Immature natural killer cell (primary cell): ENCODE measurements at regions not wholly inside any gene's neighbourhood (a gene's known extent, or its start where the extent isn't known, plus 50 kb on each side); places are given as distances from the start of the nearest gene placed in this dataset.

Experiments used
- DNase-seq, 3 donors: peaks; one replicate each; pipeline ENCODE4 v3.0.0; 2022; ENCODE audit warnings: mixed read lengths in 1 of 3
- H3K27ac Mint-ChIP-seq, 6 donors: one replicate each; pipeline ENCODE4 v1.8.0; 2020; ENCODE audit warnings: mixed read lengths in 6 of 6, mild to moderate bottlenecking in 5 of 6, inconsistent platforms in 4 of 6, moderate library complexity in 3 of 6
- H3K27me3 Mint-ChIP-seq, 3 donors: one replicate each; pipeline ENCODE4 v1.8.0; 2020 to 2021; ENCODE audit warnings: low read depth in 3 of 3, mild to moderate bottlenecking in 3 of 3, mixed read lengths in 3 of 3, moderate library complexity in 3 of 3, inconsistent platforms in 1 of 3
- H3K36me3 Mint-ChIP-seq, 3 donors: one replicate each; pipeline ENCODE4 v1.8.0; 2020; ENCODE audit warnings: mixed read lengths in 3 of 3, inconsistent platforms in 2 of 3, mild to moderate bottlenecking in 2 of 3
- H3K4me1 Mint-ChIP-seq, 2 donors: one replicate each; pipeline ENCODE4 v1.8.0; 2020; ENCODE audit warnings: inconsistent platforms in 2 of 2, mild to moderate bottlenecking in 2 of 2, mixed read lengths in 2 of 2, moderate library complexity in 1 of 2
- H3K4me3 Mint-ChIP-seq, 5 donors: one replicate each; pipeline ENCODE4 v1.8.0; 2020; ENCODE audit warnings: mild to moderate bottlenecking in 5 of 5, mixed read lengths in 5 of 5, inconsistent platforms in 3 of 5, moderate library complexity in 3 of 5
- H3K9me3 Mint-ChIP-seq, 6 donors: one replicate each; pipeline ENCODE4 v1.8.0; 2020; ENCODE audit warnings: mild to moderate bottlenecking in 6 of 6, mixed read lengths in 6 of 6, inconsistent platforms in 4 of 6, moderate library complexity in 3 of 6

- Mint-ChIP-seq H3K4me1 (no peaks in the 10 kb centered on the region), H3K27ac (no peak overlapping the region), H3K9me3 (peaks cover 0 to 5% (median 0%) of the 10 kb centered on the region in 6 donors), H3K36me3 (no peaks in the 10 kb centered on the region), H3K27me3 (peaks cover 0 to 3% (median 2%) of the 10 kb centered on the region in 3 donors), H3K4me3 (no peak overlapping the region)
- DNase-seq = no peak
These were observed 741.1 kb upstream of the EEF2KMT start for GRCh38 chr16:5838725-5839124.

- H3K4me3 Mint-ChIP-seq = no peak overlapping the region
- no peak for DNase-seq
- peaks cover 0 to 3% (median 2%) of the 10 kb centered on the region in 3 donors for H3K27me3 Mint-ChIP-seq
- no peak overlapping the region for H3K27ac Mint-ChIP-seq
- H3K36me3 Mint-ChIP-seq = no peaks in the 10 kb centered on the region
- peaks cover 0 to 5% (median 0%) of the 10 kb centered on the region in 6 donors for H3K9me3 Mint-ChIP-seq
- H3K4me1 Mint-ChIP-seq = no peaks in the 10 kb centered on the region
These were observed 740.5 kb upstream of the EEF2KMT start for GRCh38 chr16:5838071-5838470.

GRCh38 chr16:5837007-5837670 is 739.5 kb upstream of the EEF2KMT start:
- H3K4me1 Mint-ChIP-seq = no peaks in the 10 kb centered on the region

DNA sequence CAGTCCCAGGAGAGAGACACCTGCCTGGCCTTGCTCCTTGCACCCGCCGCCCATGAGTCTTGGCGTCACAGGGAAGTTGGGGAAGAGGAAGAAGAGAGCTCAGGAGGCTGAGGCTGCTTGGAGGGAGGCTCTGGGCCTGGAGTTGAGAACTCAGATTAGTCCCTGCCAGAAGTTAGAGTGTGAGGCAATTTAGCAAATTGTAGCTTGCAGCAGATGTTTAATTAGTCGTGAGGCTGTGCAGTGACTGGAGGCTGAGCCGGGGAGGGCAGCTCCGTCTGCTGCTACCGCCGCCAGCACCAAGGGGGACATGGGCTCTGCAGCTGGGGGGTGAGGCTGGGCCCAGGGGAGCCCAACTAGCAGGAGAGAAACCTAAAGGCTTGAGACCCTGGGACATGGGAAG is 738.3 kb upstream of the EEF2KMT start:
- no peak overlapping the region for H3K27ac Mint-ChIP-seq
- peaks cover 0 to 3% (median 2%) of the 10 kb centered on the region in 3 donors for H3K27me3 Mint-ChIP-seq
- no peak for DNase-seq
- no peaks in the 10 kb centered on the region for H3K36me3 Mint-ChIP-seq
- no peak overlapping the region for H3K4me3 Mint-ChIP-seq
- H3K9me3 Mint-ChIP-seq = peaks cover 0 to 5% (median 0%) of the 10 kb centered on the region in 6 donors
- no peaks in the 10 kb centered on the region for H3K4me1 Mint-ChIP-seq

More at GRCh38 chr16:5837007-5837670, 739.5 kb upstream of the EEF2KMT start:
- DNase-seq = no peak
- H3K4me3 Mint-ChIP-seq = no peak overlapping the region
- H3K36me3 Mint-ChIP-seq = no peaks in the 10 kb centered on the region
- H3K9me3 Mint-ChIP-seq = peaks cover 0 to 5% (median 0%) of the 10 kb centered on the region in 6 donors
- H3K27me3 Mint-ChIP-seq = peaks cover 0 to 3% (median 2%) of the 10 kb centered on the region in 3 donors
- H3K27ac Mint-ChIP-seq = no peak overlapping the region

DNA sequence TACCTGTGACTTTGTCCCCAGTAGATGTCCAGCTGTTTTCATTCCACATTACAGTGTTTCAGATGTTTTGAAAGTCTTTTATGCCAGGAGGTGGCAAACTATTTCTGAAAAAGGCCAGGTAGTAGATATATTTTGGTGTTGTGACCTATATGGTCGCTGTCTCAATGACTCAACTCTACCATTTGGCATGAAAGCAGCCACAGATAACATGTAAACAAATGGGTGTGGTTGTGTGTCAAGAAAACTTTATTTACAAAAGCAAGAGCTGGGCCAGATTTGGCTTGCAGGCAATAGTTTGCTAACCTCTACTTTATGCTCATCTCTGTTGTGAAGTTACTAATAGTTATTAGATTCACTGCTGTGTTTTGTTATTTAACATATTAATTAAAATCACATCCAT is 728.7 kb upstream of the EEF2KMT start:
- DNase-seq = no peak
- H3K9me3 Mint-ChIP-seq = peaks cover 0 to 4% (median 0%) of the 10 kb centered on the region in 6 donors
- no peaks in the 10 kb centered on the region for H3K27me3 Mint-ChIP-seq
- no peak overlapping the region for H3K27ac Mint-ChIP-seq
- no peak overlapping the region for H3K4me3 Mint-ChIP-seq
- H3K36me3 Mint-ChIP-seq = no peaks in the 10 kb centered on the region
- no peaks in the 10 kb centered on the region for H3K4me1 Mint-ChIP-seq

DNA sequence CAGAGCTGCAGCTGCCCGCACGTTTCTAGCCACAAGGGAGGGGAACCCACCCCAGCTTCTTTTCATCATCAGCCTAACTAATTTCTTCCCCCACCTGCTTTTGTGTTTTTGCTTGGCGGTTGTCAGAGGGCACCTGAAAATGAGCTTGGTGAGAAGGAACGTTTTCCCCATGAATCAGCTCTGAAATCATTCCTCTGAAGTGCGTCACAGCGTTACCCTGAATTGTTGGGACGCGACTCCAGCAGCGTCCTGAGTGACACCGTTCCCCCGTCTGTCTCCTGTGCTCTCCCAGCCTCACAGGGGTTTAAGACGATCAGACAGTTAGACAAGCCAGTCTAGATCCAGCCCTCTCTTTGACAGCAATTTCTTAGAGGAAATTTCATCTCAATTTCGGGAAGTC is 722.9 kb upstream of the EEF2KMT start:
- H3K9me3 Mint-ChIP-seq = no peaks in the 10 kb centered on the region
- H3K36me3 Mint-ChIP-seq = no peaks in the 10 kb centered on the region
- no peak overlapping the region for H3K27ac Mint-ChIP-seq
- H3K4me1 Mint-ChIP-seq = no peaks in the 10 kb centered on the region
- no peak overlapping the region for H3K4me3 Mint-ChIP-seq
- no peak for DNase-seq
- H3K27me3 Mint-ChIP-seq = peaks cover 0 to 1% (median 0%) of the 10 kb centered on the region in 3 donors

- no peak for DNase-seq
- H3K27me3 Mint-ChIP-seq = peaks cover 0 to 3% (median 1%) of the 10 kb centered on the region in 3 donors
- H3K27ac Mint-ChIP-seq = no peak overlapping the region
- no peak overlapping the region for H3K4me3 Mint-ChIP-seq
- no peaks in the 10 kb centered on the region for H3K4me1 Mint-ChIP-seq
- no peaks in the 10 kb centered on the region for H3K36me3 Mint-ChIP-seq
- no peaks in the 10 kb centered on the region for H3K9me3 Mint-ChIP-seq
These were observed 718.1 kb upstream of the EEF2KMT start for GRCh38 chr16:5815570-5816237.

GRCh38 chr16:5801396-5801795 is 703.8 kb upstream of the EEF2KMT start:
- DNase-seq = no peak
- Mint-ChIP-seq H3K27ac (no peak overlapping the region), H3K36me3 (no peaks in the 10 kb centered on the region), H3K4me3 (no peak overlapping the region), H3K9me3 (peaks cover 0 to 13% (median 2%) of the 10 kb centered on the region in 6 donors), H3K4me1 (no peaks in the 10 kb centered on the region), H3K27me3 (no peaks in the 10 kb centered on the region)

DNA sequence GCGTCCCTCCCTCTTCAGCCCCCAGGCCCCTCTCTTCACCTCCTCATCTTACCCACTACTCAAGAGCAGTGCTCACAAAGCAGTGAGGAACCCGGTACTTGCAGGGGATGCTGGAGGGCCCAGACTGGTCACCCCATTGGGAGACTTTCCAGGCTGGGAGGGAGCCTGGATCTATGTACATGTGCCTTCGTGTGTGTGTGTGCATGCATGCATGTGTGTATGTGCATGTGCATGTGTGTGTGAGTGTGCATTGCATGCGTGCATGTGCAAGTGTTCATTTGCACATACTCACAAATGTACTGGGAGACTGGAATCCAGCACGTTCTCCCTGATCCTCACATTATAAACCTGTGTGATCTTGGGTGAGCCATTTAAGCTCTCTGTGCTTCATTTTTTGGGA is 696.0 kb upstream of the EEF2KMT start:
- Mint-ChIP-seq H3K9me3 (peaks cover 0 to 3% (median 0%) of the 10 kb centered on the region in 6 donors), H3K4me3 (no peak overlapping the region), H3K4me1 (no peaks in the 10 kb centered on the region), H3K36me3 (no peaks in the 10 kb centered on the region), H3K27ac (no peak overlapping the region), H3K27me3 (peaks cover 0 to 4% (median 2%) of the 10 kb centered on the region in 3 donors)
- DNase-seq = no peak

DNA sequence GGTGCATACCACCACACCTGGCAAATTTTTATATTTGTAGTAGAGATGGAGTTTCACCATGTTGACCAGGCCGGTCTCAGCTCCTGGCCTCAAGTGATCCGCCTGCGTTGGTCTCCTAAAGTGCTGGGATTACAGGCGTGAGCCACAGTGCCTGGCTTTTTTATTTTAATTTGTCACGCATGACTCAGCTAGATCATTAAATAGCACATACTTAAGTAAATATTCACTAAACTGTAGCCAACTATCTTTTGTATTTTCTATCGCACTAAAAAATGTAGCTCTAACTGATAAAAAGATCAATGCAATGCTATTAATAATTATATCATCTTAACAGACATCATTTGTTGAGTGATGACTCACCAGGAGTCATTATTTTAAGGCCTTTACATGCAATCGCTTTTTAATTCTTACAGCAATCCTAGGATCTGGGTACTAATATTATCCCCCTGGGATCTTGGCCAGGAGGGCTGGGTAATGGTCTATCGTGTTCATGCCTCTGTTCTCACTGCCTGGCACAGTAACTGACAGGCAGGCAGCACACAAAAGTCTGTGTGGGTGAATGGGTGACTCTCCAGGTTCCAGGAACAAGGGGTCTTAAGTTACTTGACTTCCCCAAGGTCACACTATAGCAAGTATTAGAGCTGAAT is 693.5 kb upstream of the EEF2KMT start:
- Mint-ChIP-seq H3K4me3 (no peak overlapping the region), H3K4me1 (no peaks in the 10 kb centered on the region), H3K27ac (no peak overlapping the region), H3K36me3 (no peaks in the 10 kb centered on the region), H3K27me3 (peaks cover under 1 to 6% (median 5%) of the 10 kb centered on the region in 3 donors), H3K9me3 (peaks cover 0 to 5% (median 0%) of the 10 kb centered on the region in 6 donors)
- DNase-seq = no peak

DNA sequence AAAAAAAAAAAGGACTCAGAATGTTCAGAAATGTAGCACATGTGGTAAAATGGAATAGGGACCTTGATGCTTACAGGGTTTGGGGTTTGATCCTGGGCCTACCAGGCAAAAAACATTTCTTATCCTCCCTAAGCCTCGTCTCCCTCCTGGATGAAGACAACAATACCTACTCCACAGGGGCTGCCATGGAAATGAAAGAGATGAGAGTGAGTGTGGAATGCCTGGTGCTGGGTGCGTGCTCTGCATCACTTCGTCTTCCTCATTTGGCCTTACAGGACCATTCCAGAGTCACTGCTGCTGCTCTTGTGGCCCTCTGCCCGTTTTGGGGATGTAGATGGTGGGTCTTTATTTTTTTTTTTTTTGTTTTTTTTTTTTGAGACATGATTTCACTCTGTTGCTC is 692.9 kb upstream of the EEF2KMT start:
- no peaks in the 10 kb centered on the region for H3K4me1 Mint-ChIP-seq
- H3K27ac Mint-ChIP-seq = no peak overlapping the region
- H3K36me3 Mint-ChIP-seq = no peaks in the 10 kb centered on the region
- H3K27me3 Mint-ChIP-seq = peaks cover 3 to 7% (median 6%) of the 10 kb centered on the region in 3 donors
- DNase-seq = no peak
- H3K4me3 Mint-ChIP-seq = no peak overlapping the region
- peaks cover 0 to 10% (median 0%) of the 10 kb centered on the region in 6 donors for H3K9me3 Mint-ChIP-seq

DNA sequence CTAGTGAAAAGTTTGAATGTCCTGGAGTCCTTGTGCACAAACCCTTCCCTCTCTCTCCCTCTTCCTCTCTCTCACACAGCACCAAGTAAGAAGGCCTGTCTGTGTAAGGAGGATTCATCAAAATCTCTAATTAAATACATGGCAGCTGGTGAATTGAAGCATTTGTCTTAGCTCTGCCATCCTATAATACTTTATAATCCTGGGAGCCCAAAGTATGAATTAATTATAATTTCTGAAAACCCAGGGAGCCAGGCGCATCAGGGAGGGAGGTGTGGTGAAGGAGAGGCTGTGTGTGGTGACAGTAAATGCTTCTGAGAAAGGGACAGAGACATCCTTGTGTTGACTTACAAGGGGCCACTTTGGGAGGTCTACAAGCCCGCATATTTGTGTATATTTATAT is 691.4 kb upstream of the EEF2KMT start:
- Mint-ChIP-seq H3K27me3 (peaks cover 3 to 10% (median 5%) of the 10 kb centered on the region in 3 donors), H3K9me3 (peaks cover 0 to 10% (median 0%) of the 10 kb centered on the region in 6 donors), H3K36me3 (no peaks in the 10 kb centered on the region), H3K27ac (no peak overlapping the region), H3K4me1 (no peaks in the 10 kb centered on the region), H3K4me3 (no peak overlapping the region)
- DNase-seq = no peak

GRCh38 chr16:5781436-5781835 is 683.8 kb upstream of the EEF2KMT start:
- no peak overlapping the region for H3K27ac Mint-ChIP-seq
- no peaks in the 10 kb centered on the region for H3K36me3 Mint-ChIP-seq
- H3K27me3 Mint-ChIP-seq = peaks cover 3 to 10% (median 6%) of the 10 kb centered on the region in 3 donors
- DNase-seq = no peak
- no peaks in the 10 kb centered on the region for H3K4me1 Mint-ChIP-seq
- peaks cover 0 to 6% (median 0%) of the 10 kb centered on the region in 6 donors for H3K9me3 Mint-ChIP-seq
- no peak overlapping the region for H3K4me3 Mint-ChIP-seq

GRCh38 chr16:5776876-5777275 is 679.3 kb upstream of the EEF2KMT start:
- no peaks in the 10 kb centered on the region for H3K4me1 Mint-ChIP-seq

More at GRCh38 chr16:5776876-5777275, 679.3 kb upstream of the EEF2KMT start:
- no peaks in the 10 kb centered on the region for H3K9me3 Mint-ChIP-seq
- no peak overlapping the region for H3K27ac Mint-ChIP-seq
- peaks cover 0 to 4% (median 0%) of the 10 kb centered on the region in 3 donors for H3K27me3 Mint-ChIP-seq
- no peaks in the 10 kb centered on the region for H3K36me3 Mint-ChIP-seq
- no peak for DNase-seq
- no peak overlapping the region for H3K4me3 Mint-ChIP-seq
